GM21825 (cell line): ENCODE measurements at regions not wholly inside any gene's neighbourhood (a gene's known extent, or its start where the extent isn't known, plus 50 kb on each side); places are given as distances from the start of the nearest gene placed in this dataset.

Experiments used
- ATAC-seq: cut with Tn5 transposase; IDR thresholded peaks from one replicate; pipeline ENCODE4 v1.9.1; 2021; ENCODE audit warnings: mild to moderate bottlenecking, moderate library complexity; ENCODE audit not compliant: unreplicated experiment

DNA sequence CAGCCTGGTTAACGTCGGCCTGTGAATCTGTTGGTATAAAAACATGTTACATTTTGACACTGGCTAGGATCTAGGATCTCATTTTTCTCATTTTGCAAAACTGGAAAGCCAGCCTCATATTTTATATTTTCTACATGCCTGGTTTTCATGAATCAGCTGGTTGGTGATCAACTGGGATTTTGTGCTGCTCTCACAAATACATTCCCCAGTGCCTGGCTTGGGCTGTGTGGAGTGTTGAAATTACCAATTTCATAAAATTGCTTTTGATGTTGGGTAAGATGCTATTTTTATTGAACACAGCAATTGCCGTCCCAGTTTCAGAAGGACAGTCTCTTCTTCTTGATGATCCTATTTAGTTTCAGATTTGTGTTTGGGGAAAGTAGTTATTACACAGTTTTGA lies 604.3 kb downstream of the TAFA4 start:
- ATAC-seq = no peak

DNA sequence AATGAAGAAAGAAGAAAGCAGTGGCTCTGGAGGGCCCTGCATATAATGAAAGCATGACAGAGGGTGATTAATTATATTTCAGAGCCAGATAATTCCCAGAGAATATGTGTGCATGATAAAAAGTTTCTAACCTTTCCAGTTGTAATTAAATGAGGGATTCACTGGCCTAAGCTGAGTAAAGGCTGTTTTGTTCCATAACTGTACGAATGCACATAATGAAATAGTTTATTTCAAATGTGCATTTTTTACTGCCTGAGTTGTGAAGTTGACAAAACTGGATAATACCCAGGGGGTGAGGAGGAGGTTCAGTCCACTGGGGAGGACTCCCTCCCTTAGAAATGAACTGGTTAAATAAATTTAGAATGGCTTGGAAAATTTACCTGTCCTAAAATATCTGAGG lies 616.4 kb downstream of the TAFA4 start:
- ATAC-seq = no peak

DNA sequence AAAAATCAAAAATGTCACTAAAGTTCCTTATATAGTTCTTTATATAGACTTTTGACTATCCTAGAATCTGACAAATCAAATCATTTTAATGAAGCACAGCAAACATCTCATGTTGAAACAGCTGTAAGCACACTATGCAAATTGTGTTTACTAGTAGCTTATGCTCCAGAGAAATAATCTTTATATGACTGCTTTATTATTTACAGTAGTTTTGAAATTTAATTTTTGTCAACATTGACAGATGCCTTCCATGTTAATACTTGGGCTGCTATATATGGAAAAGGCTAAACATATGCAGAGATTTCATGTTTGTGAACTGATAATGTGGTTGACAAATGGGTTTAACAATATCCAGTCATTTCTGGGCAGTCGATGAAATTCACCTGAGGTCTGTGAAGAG lies 616.8 kb downstream of the TAFA4 start:
- no peak for ATAC-seq

DNA sequence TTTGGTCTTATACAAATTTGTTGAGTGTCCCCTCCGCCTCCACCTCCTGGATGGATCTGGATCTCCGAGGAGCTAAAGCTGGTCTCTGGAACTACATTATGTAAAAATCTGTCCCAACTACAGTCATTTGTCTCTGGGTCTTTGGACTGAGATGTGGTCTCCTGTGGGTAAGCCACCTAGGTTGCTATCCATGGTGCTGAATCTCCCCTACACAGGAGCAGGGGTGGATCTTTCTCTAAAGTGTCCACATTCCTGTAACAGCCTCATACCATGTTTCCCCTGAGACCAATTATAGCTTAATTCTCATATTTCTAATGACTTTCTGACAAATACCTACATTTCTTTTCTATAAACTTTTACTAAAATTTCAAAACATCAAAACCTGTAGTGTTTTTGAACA lies 625.8 kb downstream of the TAFA4 start:
- no peak for ATAC-seq

DNA sequence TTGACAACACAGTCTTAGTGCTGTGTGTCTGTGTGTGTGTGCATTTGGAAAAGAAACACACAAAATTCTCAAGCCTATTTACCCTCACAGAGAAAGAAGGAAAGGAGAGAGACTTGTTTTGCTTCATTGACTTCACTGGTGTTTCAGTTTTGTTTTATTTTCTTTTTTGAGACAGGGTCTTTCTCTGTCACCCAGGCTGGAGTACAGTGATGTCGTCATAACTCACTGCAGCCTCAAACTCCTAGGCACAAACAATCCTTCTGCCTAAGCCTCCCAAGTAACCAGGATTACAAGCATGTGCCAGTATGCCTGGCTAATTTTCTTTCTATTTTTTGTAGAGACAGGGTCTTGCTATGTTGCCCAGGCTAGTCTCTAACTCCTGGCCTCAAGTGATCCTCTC lies 636.9 kb downstream of the TAFA4 start:
- no peak for ATAC-seq

DNA sequence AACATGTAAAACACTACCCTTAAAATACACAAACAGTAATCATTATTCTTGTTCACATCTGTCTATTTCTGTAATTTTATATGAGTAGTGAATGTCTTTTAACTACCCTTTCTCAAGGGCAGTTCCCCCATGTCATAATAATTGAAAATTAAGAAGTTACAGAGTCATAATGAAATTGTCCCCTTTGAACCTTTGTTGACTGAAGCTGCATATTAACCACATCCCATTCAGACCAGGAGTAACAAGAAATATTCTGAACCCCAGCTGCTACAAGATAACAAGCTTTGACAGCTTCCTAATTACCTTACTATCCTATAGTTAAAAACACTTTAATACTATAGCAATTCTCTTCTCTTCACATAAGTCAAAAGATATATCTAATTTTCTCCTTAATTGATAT lies 635.9 kb upstream of the SUCLG2 start:
- no peak for ATAC-seq

DNA sequence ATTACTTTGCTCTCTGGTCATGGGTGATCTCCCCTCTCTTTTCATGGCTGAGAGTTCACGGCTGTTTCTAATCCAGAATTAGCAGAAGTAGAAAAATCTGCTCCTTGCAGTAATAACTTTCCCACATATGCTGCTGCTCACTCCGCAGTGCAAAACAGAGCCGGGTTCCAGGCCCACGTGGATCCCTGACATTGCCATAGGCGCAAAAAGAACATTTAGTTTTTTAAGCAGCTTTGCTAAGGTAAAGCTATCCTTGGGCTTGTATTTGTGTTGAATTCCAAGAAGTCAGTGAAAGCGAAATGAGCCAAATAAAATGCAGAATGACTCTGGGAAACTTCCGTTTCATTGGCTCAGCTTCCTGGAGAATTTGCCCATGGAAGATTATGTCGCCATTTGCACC lies 633.7 kb upstream of the SUCLG2 start:
- no peak for ATAC-seq

DNA sequence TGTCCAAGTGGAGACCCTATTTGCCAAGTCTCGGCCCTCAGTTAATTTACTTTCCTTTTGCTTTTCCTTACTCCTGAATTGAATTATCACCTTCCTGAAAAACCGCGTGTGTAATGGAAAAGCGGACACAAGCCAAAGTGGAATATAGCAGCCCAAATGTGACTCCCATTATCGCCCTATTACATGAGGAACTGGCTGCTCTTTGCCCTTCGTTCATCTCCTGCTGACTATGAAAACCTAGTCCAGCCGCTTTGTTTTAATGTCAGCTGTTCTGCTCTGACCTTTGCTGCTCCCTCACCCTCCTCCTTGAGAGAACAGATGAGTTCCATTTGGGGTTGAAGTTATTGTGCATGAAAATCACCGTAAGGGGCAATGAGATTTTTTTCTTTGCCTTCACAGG lies 632.7 kb upstream of the SUCLG2 start:
- ATAC-seq = no peak

DNA sequence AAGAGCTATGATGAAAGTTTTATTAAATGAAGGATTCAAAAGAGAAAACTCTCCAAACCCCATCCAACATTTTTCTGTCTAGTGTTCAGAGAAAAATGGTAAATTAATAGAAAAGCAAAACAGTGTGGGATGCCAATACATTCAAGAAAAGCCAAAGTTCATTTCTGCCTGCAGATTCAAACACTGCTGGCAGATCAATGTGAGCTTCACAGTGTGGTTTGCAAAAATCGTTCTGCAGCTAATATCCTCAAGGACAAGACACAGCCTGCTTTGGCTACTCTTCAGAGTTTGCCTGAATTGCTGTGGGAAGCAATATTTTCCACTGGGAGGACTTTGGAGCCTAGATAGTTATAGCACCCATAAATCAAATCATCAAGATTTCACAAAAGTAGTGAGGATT lies 619.9 kb upstream of the SUCLG2 start:
- ATAC-seq = no peak

DNA sequence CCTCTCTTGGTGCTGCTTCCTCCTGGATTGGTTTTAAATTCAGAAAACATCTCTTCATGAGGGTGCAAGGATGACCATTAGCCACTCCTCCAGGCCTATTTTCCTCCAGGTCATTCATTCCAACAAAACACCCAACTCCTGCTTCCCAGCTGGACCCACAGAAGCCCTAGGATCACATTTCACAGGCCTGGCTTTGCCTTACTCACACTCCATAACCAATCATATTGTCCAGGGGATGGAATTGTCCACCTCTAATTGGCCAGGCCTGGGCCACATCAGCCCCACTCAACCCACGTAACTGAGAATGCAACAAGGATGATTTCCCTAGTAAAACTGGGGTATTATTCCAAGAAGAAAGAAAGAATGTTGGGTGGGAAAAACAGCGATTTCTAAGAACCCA lies 616.7 kb upstream of the SUCLG2 start:
- ATAC-seq = no peak

DNA sequence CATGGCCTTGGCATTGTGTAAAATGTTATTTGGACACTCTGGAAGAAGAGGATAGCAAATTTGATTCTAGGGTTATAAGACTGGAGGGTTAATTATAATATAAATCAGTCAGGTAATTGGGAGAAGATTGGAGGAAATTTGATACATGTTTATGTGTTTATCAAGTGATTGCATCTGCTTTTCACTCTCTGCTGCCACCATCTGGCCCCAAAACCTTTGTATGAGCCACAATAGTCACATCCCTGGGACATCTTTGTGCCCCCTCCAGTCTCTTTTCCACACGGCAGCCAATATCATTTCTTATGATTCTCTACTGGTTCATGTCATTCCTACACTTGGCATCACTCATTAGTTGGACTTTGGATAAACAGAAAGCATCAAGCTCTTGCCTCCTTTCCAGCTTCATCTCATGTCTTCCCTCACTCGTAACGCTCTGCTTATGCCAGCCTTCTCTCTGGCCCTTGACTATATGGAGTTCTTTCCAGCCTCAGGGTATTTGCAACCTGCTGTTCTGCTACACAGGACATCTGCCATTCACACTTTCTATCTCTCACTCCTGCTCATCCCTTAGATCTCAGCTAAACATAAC lies 602.3 kb upstream of the SUCLG2 start:
- no peak for ATAC-seq

DNA sequence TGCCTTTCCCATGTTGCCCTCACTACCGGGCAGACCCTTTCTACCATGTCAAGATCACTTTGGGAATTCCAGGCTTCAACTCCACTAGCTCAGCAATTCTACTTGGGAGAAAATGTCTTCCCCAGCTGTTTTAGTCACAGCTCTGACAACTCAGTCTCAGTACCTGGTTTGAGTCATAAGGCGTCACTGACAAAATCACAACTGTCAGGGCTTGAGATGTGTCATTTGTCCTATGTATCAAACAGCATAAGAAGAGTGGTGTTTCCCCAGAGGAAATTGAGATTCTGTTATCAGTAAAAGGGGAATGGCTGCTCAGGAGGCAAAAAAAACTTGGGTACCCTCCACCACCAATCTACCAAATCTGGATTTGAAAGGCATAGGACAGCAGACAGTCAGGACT lies 594.9 kb upstream of the SUCLG2 start:
- no peak for ATAC-seq

DNA sequence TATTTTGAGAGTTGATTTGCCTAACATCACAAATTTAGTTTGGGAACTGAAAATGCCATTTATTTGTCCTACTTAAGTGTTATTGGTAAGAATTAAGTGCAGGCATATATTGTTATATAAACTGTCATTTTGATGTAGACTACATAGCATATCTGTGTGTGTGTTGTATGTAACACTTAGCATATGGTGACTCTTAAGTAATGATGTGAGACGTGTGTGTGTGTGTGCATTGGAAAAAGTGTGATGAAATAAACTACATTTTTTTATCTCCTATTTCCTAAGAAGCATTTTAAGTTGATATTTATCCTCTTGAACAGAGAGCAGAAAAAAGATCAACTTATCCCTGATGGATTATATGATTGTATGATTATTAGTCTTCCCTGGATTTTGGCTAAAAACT lies 588.2 kb upstream of the SUCLG2 start:
- no peak for ATAC-seq

DNA sequence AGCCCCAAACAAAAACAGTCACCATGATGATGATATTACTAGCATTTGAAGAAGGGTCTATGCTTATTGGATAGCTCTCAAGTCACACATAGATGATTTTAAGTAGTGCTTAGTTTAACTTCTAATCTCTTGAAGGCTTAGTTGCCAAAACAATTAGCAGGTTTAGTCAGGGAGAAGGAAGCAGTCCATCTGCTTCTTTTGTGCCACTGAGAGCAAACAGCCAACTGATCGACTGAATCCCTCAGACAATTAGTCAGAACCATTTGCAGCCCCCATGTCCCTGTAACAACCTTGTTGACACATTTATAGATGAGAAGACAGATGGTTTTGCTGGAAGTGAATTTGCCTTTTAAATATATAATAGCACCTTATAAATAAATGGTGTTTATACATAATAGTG lies 585.1 kb upstream of the SUCLG2 start:
- ATAC-seq = no peak

DNA sequence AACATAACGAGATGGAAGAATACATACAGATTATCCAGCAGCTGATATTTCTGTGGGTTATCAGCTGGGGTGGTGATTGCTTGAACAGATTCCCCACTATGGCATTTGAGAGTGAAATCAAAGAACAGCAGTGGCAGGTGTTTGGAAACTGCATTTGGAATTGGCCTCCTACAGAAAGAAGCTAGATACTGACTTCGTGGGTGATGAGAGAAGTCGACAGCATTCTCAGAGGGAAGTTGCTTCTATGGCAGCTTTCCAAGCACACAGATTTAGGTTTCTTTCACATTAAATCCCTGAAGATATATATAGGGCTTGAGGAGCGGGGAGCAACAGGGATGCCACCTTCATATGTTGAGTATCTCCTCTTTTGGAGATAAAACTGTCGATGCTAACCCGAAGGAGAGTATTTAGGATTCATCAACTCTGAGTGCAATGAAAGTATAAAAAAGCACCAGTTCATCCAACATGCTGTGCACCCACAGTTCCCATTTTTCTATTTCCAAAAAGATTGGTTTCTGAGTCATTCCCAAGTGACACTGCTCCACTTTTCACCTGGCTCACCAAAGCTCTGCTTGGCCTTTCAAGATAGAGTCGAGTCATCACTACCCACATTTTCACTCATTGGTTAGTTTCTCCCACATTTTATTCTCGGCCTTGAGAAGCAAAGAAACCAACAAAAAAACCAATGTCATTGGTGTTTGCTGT lies 579.8 kb upstream of the SUCLG2 start:
- no peak for ATAC-seq

DNA sequence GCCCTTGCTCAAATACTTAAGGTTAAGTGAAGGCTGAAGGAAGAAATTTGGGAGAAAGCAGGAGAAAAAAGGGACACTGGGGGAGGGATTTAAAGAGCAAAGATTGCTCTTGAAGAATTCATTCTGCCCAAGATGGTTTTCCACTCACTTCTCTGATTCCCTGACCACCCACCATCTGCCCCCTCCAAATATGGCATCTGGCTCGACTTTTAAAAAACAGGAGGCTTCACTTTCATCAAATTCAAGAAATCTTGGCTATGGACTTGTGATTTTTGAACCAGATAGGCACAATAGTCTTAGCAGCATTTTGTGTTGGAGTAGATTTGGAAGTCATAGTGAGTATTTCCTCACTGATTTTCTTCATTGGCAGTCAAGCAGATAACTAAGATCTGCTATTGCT lies 574.4 kb upstream of the SUCLG2 start:
- ATAC-seq = no peak

DNA sequence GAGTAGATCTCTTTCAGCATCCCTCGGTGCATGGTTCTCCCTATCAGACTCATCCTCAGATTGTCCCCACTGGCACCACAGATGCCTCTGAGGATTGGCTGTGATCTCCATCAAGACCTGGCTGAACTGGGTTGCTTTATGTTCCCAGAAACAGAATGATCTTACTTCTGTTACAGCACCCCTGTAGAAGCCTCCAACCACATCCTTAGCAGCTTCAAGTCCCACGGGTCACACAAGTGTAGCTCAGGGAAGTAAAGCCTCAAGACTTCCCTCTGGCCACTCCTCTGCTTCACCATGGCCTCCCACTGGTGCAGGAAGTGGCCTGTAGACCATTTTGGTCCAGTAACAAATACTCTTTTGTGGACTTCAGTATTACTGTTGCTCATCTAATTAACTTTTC lies 566.4 kb upstream of the SUCLG2 start:
- no peak for ATAC-seq

DNA sequence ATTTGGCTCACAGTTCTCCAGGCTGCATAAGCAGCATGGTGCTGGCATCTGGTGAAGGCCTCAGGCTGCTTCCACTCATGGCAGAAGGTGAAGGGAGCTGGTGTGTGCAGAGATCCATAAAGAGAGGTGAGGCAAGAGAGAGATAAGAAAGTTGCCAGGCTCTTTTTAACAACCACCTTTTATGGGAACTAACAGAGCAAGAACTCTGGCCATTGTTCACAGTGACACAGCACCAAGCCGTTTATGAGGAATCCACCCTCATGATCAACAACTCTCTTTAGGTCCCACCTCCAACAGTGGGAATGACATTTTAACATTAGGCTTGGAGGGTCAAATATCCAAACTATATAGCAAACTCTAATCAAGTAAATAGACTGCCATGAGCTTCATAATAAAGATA lies 557.2 kb upstream of the SUCLG2 start:
- no peak for ATAC-seq

DNA sequence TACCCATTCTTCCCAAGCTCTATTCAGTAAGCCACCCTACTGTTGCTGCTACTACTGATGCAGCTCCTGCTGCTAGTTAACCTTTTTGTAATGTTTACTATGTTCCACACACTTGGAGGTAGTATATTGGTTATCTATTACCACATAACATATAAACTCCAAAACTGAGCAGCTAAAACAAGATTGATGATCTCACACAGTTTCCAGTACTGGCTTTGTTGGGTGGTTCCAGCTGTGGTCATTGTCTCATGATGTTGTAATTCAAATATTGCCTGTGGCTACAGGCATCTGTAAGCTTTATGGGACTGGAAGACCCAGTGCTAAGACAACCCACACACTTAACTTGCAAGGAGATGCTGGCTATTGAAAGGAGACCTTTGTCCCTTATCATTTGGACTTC lies 556.2 kb upstream of the SUCLG2 start:
- no peak for ATAC-seq

DNA sequence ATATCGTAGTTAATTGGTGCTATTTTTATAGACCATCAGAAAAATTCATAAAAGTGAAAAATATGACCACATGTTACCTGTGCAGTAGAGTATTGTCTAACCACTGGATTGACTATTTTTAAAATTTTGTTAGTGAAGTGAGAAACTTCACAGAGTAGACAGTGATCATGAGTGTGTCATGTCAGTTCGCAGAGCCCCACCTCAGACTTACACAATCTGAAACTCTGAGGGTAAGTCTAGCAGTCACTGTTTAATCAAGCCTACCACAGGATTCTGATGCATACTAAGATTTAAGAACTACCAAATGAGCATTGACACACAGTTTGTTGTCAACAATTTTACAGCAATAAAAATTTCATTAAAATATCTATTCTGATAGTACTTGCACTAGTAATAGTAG lies 552.9 kb upstream of the SUCLG2 start:
- ATAC-seq = no peak

DNA sequence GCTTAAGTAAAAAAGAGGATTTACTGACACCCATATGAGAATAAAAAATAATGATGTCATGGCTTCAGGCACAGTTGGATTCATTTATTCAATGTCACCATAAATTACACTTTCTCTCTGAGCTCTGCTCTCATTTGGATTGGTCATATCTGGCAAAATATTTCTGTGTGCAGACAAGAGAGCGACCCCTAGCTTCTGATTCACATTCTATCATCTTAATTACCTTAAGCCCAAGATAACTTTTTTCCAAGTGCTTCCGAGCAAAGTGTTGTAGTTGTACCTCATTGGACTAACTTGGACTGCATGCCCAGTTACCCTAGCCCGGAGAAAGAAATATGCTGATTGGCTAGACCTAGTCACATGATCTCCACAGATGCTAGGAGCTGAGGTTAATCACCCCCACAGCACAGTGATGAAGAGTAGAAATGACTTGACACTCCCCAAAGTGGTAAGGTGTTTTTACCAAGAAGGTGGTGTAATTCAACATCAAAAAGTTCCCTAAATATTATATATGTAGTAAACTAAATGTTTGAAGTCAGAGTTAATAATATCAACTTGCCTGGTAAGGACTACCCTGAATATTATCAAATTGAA lies 552.2 kb upstream of the SUCLG2 start:
- ATAC-seq = no peak

DNA sequence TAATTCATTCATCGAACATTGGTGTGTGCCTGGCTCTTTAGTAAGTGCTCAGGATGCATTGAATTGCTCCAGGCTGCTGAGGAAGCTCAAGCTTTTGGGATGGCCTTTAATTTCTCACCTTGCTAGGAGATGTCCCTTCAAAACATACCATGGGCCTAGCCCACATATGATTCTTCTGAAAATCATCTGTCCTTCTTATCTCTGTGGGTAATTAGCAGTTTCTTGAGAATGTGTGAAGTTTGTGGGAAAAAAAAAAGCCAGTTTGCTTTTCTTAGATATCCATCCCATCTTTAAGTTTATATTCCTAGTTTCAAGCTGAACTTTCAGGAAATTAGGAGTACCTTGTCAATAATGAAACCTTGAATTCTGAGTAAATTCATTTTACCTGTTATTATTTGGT lies 532.3 kb upstream of the SUCLG2 start:
- ATAC-seq = no peak

DNA sequence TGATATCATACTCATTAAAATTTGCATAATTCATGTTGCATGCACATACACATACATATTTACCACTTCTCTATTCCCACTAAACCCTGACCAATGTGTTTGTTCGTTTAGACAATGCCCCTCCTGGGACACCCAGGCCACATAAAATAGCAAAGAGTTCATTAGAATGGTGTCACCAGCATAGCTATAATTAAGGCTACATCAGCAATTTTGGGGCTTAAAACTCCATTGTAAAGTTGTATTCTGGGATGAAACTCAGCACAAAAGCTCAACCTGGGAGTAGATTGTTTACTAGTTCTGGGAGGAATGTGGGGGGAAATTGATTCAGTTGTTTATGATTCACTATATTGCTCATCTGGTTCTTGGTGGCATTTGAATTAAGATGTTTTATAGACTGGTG lies 522.2 kb upstream of the SUCLG2 start:
- no peak for ATAC-seq
